GM10266 (cell line): ENCODE measurements at regions not wholly inside any gene's neighbourhood (a gene's known extent, or its start where the extent isn't known, plus 50 kb on each side); places are given as distances from the start of the nearest gene placed in this dataset.

Experiments
- DNase-seq: peaks from one replicate; pipeline ENCODE4 v3.0.0; 2012; ENCODE audit errors: extremely low spot score
- CTCF ChIP-seq: IDR thresholded peaks from 2 replicates; pipeline ENCODE4 v1.5.1; 2012; ENCODE audit warnings: mild to moderate bottlenecking, low read depth; ENCODE audit not compliant: control insufficient read depth, insufficient read depth; ENCODE audit errors: missing control alignments

- TF ChIP-seq CTCF: no peak
- DNase-seq: no peak
Measured at GRCh38 chr6:122202576-122203137, 196.8 kb upstream of the HSF2 start.

- no peak for TF ChIP-seq CTCF
- no peak for DNase-seq
Measured at GRCh38 chr6:122207061-122207460, 192.4 kb upstream of the HSF2 start.

- no peak for TF ChIP-seq CTCF
- no peak for DNase-seq
Measured at GRCh38 chr6:122207794-122208193, 191.7 kb upstream of the HSF2 start.

GRCh38 chr6:122214605-122215318 is 184.7 kb upstream of the HSF2 start:
- TF ChIP-seq CTCF: no peak
- no peak for DNase-seq

GRCh38 chr6:122220254-122220653 is 179.2 kb upstream of the HSF2 start:
- no peak for DNase-seq
- TF ChIP-seq CTCF: no peak

- DNase-seq: no peak
- TF ChIP-seq CTCF: no peak
Measured at GRCh38 chr6:122222761-122223160, 176.7 kb upstream of the HSF2 start.

- TF ChIP-seq CTCF: no peak
- DNase-seq: no peak
Measured at GRCh38 chr6:122223251-122223650, 176.2 kb upstream of the HSF2 start.
